GM23338 (cell line): ENCODE measurements at regions not wholly inside any gene's neighbourhood (a gene's known extent, or its start where the extent isn't known, plus 50 kb on each side); places are given as distances from the start of the nearest gene placed in this dataset.

Experiments used
- ATAC-seq: fragments of 200-7000 bp; cut with Tn5 transposase; 3 replicates; pipeline ENCODE4 v1.9.1; 2020
- DNase-seq: peaks from one replicate; pipeline ENCODE4 v3.0.0-alpha.2; 2015; ENCODE audit warnings: low spot score
- H2AFZ ChIP-seq: fragments of 200-600 bp; sonication (generic); 2 replicates; pipeline ENCODE4 v1.8.0; 2016; ENCODE audit warnings: antibody characterized with exemption, mild to moderate bottlenecking, moderate library complexity
- H3F3A ChIP-seq: fragments of 200-600 bp; sonication (generic); replicated peaks from 2 replicates; pipeline ENCODE4 v1.8.0; 2017; ENCODE audit warnings: antibody characterized with exemption, mixed run types, low read depth
- H3K27ac ChIP-seq: fragments of 200-600 bp; sonication (generic); 2 replicates; pipeline ENCODE4 v1.6.1; 2016; ENCODE audit warnings: low read depth
- H3K27me3 ChIP-seq: fragments of 200-600 bp; sonication (generic); 2 replicates; pipeline ENCODE4 v1.8.0; 2016; ENCODE audit warnings: mild to moderate bottlenecking, mixed run types, moderate library complexity; ENCODE audit not compliant: insufficient read depth
- H3K36me3 ChIP-seq: fragments of 200-600 bp; sonication (generic); 2 replicates; pipeline ENCODE4 v1.8.0; 2016; ENCODE audit warnings: mild to moderate bottlenecking; ENCODE audit not compliant: insufficient read depth
- H3K4me1 ChIP-seq: fragments of 200-600 bp; sonication (generic); 2 replicates; pipeline ENCODE4 v1.8.0; 2016; ENCODE audit warnings: mild to moderate bottlenecking, moderate library complexity; ENCODE audit not compliant: insufficient read depth
- H3K4me2 ChIP-seq: fragments of 200-600 bp; sonication (generic); 2 replicates; pipeline ENCODE4 v1.7.1; 2017; ENCODE audit warnings: mixed run types
- H3K4me3 ChIP-seq: fragments of 200-600 bp; sonication (generic); 2 replicates; pipeline ENCODE4 v1.6.1; 2016; ENCODE audit warnings: mixed run types
- H3K79me2 ChIP-seq: fragments of 200-600 bp; sonication (generic); replicated peaks from 2 replicates; pipeline ENCODE4 v1.8.0; 2017; ENCODE audit warnings: mild to moderate bottlenecking; ENCODE audit not compliant: insufficient read depth
- H3K9me2 ChIP-seq: fragments of 200-600 bp; sonication (generic); 2 replicates; pipeline ENCODE4 v1.8.0; 2017; ENCODE audit not compliant: insufficient read depth
- H4K20me1 ChIP-seq: fragments of 200-600 bp; sonication (generic); replicated peaks from 2 replicates; pipeline ENCODE4 v1.8.0; 2017; ENCODE audit warnings: mild to moderate bottlenecking; ENCODE audit not compliant: insufficient read depth
- H3K27ac Mint-ChIP-seq: 2 replicates; pipeline ENCODE4 v1.8.0; 2020; ENCODE audit warnings: inconsistent platforms, mild to moderate bottlenecking, moderate library complexity, mixed read lengths
- H3K27me3 Mint-ChIP-seq: 3 replicates; pipeline ENCODE4 v1.8.0; 2022; ENCODE audit warnings: low read depth, mild to moderate bottlenecking, moderate library complexity, mixed read lengths, inconsistent platforms; ENCODE audit not compliant: insufficient read depth, poor library complexity
- H3K36me3 Mint-ChIP-seq: 3 replicates; pipeline ENCODE4 v1.8.0; 2021; ENCODE audit warnings: low read depth, mild to moderate bottlenecking, inconsistent platforms, moderate library complexity, mixed read lengths
- H3K4me1 Mint-ChIP-seq: 3 replicates; pipeline ENCODE4 v1.8.0; 2020; ENCODE audit warnings: mild to moderate bottlenecking, inconsistent platforms, mixed read lengths
- H3K4me3 Mint-ChIP-seq: 3 replicates; pipeline ENCODE4 v1.8.0; 2021; ENCODE audit warnings: moderate library complexity, mild to moderate bottlenecking, inconsistent platforms, mixed read lengths
- H3K9me3 Mint-ChIP-seq: 3 replicates; pipeline ENCODE4 v1.8.0; 2020; ENCODE audit warnings: moderate library complexity, mild to moderate bottlenecking, inconsistent platforms, mixed read lengths
- CTCF ChIP-seq, 2 experiments: fragments of 200-600 bp in 1 of 2; sonication (generic) in 1 of 2; conservative IDR thresholded peaks; 2 replicates each; pipeline versions ENCODE4 v1.5.1 to v1.6.1; 2016 to 2017; ENCODE audit warnings: antibody characterized with exemption in 2 of 2, low read depth in 2 of 2, mild to moderate bottlenecking in 2 of 2, moderate library complexity in 1 of 2
- EZH2phosphoT487 ChIP-seq: fragments of 200-600 bp; sonication (generic); IDR thresholded peaks from one replicate; pipeline ENCODE4 v1.8.1; 2018; ENCODE audit warnings: antibody characterized with exemption; ENCODE audit not compliant: unreplicated experiment
- JUNB ChIP-seq: IDR thresholded peaks from one replicate; pipeline ENCODE4 v1.6.1; 2016; ENCODE audit warnings: antibody characterized with exemption; ENCODE audit not compliant: unreplicated experiment
- NANOG ChIP-seq: IDR thresholded peaks from 2 replicates; pipeline ENCODE4 v1.6.1; 2016; ENCODE audit warnings: antibody characterized with exemption, borderline replicate concordance
- POLR2AphosphoS5 ChIP-seq: IDR thresholded peaks from 2 replicates; pipeline ENCODE4 v1.6.1; 2016; ENCODE audit warnings: antibody characterized with exemption, low read depth
- STAT1 ChIP-seq: IDR thresholded peaks from one replicate; pipeline ENCODE4 v1.6.1; 2016; ENCODE audit warnings: antibody characterized with exemption; ENCODE audit not compliant: unreplicated experiment
- ZNF114 ChIP-seq: fragments of 250-450 bp; sonication (Bioruptor Pico); IDR thresholded peaks from 2 replicates; pipeline ENCODE4 v1.5.0; 2020; ENCODE audit warnings: mild to moderate bottlenecking, moderate library complexity
- ZNF331 ChIP-seq: fragments of 250-450 bp; sonication (Bioruptor Pico); IDR thresholded peaks from 2 replicates; pipeline ENCODE4 v1.5.0; 2020; ENCODE audit warnings: low read depth, mild to moderate bottlenecking, moderate library complexity
- TF ChIP-seq, protein P1 (sequence below): IDR thresholded peaks from one replicate; pipeline ENCODE4 v1.6.1; 2018; ENCODE audit warnings: antibody characterized with exemption; ENCODE audit not compliant: unreplicated experiment
- TF ChIP-seq, protein P2 (sequence below): fragments of 250-450 bp; sonication (Bioruptor Pico); IDR thresholded peaks from 2 replicates; pipeline ENCODE4 v1.5.0; 2020; ENCODE audit warnings: mild to moderate bottlenecking, moderate library complexity

DNA sequence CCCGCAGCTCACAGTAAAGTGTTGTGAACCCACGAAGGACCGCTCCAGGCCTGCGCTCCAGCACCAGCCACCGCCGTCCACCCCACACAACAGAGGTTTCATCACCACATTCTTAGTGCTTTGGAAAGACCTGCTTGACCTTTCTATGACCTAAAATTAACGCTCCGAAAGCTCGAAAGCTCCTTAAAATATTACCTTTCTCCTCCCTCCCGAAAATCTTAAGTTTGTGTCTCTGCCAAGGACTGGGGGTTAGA, 149.2 kb downstream of the TWIST2 start:
- no peak overlapping the region for H3K4me2 ChIP-seq
- H3K36me3 Mint-ChIP-seq = peaks cover 7% of the 10 kb centered on the region; the same call in 2 of the 3 replicates
- H3K9me2 ChIP-seq = no peaks in the 10 kb centered on the region
- no peak for DNase-seq
- H3K36me3 ChIP-seq = no peaks in the 10 kb centered on the region
- H3K4me3 ChIP-seq = no peak overlapping the region
- no peak overlapping the region for H3K4me3 Mint-ChIP-seq
- no peaks in the 10 kb centered on the region for H3K4me1 Mint-ChIP-seq
- no peaks in the 10 kb centered on the region for H3F3A ChIP-seq
- no peaks in the 10 kb centered on the region for H3K27me3 ChIP-seq
- H3K27ac Mint-ChIP-seq = no peak overlapping the region
- no peak for TF ChIP-seq POLR2AphosphoS5
- TF ChIP-seq ZNF114 (CRISPR knock-in tag) = no peak
- no peak for TF ChIP-seq JUNB
- TF ChIP-seq ZNF331 (CRISPR knock-in tag) = no peak
- no peak for TF ChIP-seq CTCF (conservative IDR thresholded peaks at IDR 0.05; ENCODE audit: low read depth in 2 of 2)
- TF ChIP-seq NANOG = no peak
- TF ChIP-seq EZH2phosphoT487 = no peak
- TF ChIP-seq, protein P1, sequence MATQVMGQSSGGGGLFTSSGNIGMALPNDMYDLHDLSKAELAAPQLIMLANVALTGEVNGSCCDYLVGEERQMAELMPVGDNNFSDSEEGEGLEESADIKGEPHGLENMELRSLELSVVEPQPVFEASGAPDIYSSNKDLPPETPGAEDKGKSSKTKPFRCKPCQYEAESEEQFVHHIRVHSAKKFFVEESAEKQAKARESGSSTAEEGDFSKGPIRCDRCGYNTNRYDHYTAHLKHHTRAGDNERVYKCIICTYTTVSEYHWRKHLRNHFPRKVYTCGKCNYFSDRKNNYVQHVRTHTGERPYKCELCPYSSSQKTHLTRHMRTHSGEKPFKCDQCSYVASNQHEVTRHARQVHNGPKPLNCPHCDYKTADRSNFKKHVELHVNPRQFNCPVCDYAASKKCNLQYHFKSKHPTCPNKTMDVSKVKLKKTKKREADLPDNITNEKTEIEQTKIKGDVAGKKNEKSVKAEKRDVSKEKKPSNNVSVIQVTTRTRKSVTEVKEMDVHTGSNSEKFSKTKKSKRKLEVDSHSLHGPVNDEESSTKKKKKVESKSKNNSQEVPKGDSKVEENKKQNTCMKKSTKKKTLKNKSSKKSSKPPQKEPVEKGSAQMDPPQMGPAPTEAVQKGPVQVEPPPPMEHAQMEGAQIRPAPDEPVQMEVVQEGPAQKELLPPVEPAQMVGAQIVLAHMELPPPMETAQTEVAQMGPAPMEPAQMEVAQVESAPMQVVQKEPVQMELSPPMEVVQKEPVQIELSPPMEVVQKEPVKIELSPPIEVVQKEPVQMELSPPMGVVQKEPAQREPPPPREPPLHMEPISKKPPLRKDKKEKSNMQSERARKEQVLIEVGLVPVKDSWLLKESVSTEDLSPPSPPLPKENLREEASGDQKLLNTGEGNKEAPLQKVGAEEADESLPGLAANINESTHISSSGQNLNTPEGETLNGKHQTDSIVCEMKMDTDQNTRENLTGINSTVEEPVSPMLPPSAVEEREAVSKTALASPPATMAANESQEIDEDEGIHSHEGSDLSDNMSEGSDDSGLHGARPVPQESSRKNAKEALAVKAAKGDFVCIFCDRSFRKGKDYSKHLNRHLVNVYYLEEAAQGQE = no peak
- TF ChIP-seq, protein P2, sequence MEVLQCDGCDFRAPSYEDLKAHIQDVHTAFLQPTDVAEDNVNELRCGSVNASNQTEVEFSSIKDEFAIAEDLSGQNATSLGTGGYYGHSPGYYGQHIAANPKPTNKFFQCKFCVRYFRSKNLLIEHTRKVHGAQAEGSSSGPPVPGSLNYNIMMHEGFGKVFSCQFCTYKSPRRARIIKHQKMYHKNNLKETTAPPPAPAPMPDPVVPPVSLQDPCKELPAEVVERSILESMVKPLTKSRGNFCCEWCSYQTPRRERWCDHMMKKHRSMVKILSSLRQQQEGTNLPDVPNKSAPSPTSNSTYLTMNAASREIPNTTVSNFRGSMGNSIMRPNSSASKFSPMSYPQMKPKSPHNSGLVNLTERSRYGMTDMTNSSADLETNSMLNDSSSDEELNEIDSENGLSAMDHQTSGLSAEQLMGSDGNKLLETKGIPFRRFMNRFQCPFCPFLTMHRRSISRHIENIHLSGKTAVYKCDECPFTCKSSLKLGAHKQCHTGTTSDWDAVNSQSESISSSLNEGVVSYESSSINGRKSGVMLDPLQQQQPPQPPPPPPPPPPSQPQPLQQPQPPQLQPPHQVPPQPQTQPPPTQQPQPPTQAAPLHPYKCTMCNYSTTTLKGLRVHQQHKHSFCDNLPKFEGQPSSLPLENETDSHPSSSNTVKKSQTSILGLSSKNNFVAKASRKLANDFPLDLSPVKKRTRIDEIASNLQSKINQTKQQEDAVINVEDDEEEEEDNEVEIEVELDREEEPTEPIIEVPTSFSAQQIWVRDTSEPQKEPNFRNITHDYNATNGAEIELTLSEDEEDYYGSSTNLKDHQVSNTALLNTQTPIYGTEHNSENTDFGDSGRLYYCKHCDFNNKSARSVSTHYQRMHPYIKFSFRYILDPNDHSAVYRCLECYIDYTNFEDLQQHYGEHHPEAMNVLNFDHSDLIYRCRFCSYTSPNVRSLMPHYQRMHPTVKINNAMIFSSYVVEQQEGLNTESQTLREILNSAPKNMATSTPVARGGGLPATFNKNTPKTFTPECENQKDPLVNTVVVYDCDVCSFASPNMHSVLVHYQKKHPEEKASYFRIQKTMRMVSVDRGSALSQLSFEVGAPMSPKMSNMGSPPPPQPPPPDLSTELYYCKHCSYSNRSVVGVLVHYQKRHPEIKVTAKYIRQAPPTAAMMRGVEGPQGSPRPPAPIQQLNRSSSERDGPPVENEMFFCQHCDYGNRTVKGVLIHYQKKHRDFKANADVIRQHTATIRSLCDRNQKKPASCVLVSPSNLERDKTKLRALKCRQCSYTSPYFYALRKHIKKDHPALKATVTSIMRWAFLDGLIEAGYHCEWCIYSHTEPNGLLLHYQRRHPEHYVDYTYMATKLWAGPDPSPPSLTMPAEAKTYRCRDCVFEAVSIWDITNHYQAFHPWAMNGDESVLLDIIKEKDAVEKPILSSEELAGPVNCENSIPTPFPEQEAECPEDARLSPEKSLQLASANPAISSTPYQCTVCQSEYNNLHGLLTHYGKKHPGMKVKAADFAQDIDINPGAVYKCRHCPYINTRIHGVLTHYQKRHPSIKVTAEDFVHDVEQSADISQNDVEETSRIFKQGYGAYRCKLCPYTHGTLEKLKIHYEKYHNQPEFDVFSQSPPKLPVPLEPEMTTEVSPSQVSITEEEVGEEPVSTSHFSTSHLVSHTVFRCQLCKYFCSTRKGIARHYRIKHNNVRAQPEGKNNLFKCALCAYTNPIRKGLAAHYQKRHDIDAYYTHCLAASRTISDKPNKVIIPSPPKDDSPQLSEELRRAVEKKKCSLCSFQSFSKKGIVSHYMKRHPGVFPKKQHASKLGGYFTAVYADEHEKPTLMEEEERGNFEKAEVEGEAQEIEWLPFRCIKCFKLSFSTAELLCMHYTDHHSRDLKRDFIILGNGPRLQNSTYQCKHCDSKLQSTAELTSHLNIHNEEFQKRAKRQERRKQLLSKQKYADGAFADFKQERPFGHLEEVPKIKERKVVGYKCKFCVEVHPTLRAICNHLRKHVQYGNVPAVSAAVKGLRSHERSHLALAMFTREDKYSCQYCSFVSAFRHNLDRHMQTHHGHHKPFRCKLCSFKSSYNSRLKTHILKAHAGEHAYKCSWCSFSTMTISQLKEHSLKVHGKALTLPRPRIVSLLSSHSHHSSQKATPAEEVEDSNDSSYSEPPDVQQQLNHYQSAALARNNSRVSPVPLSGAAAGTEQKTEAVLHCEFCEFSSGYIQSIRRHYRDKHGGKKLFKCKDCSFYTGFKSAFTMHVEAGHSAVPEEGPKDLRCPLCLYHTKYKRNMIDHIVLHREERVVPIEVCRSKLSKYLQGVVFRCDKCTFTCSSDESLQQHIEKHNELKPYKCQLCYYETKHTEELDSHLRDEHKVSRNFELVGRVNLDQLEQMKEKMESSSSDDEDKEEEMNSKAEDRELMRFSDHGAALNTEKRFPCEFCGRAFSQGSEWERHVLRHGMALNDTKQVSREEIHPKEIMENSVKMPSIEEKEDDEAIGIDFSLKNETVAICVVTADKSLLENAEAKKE = no peak
- TF ChIP-seq STAT1 = no peak
- no peaks in the 10 kb centered on the region for H4K20me1 ChIP-seq
- H3K27me3 Mint-ChIP-seq = no peaks in the 10 kb centered on the region
- ATAC-seq = no peak
- H3K4me1 ChIP-seq = no peaks in the 10 kb centered on the region
- no peak overlapping the region for H3K27ac ChIP-seq
- no peak overlapping the region for H2AFZ ChIP-seq
- peaks cover 31% of the 10 kb centered on the region for H3K9me3 Mint-ChIP-seq
- H3K79me2 ChIP-seq = no peaks in the 10 kb centered on the region
